Activated naive CD4-positive, alpha-beta T cell treated with anti-CD3 and anti-CD28 coated beads for 36 hours (primary cell): ENCODE measurements at regions not wholly inside any gene's neighbourhood (a gene's known extent, or its start where the extent isn't known, plus 50 kb on each side); places are given as distances from the start of the nearest gene placed in this dataset.
A peak's percentile ranks its signal among the peaks of the same experiment; 100 is the strongest.

Source experiments
- CTCF ChIA-PET: fragments of 350-600 bp; sonication (Branson Sonifier 250); formaldehyde crosslinking; loops from one replicate; lab custom pipeline; 2021; ENCODE audit warnings: antibody characterized with exemption; lab: Charles Lee
- DNase-seq: peaks from one replicate; pipeline ENCODE4 v3.0.0-alpha.2; 2020
- H3K27ac Mint-ChIP-seq: one replicate; pipeline ENCODE4 v1.8.0; 2021; ENCODE audit warnings: mild to moderate bottlenecking, mixed read lengths
- H3K27me3 Mint-ChIP-seq: one replicate; pipeline ENCODE4 v1.8.0; 2021; ENCODE audit warnings: low read depth, mixed read lengths
- H3K36me3 Mint-ChIP-seq: one replicate; pipeline ENCODE4 v1.8.0; 2021; ENCODE audit warnings: low read depth, mixed read lengths
- H3K4me1 Mint-ChIP-seq: one replicate; pipeline ENCODE4 v1.8.0; 2021; ENCODE audit warnings: low read depth, mixed read lengths
- H3K4me3 Mint-ChIP-seq: one replicate; pipeline ENCODE4 v1.8.0; 2021; ENCODE audit warnings: mild to moderate bottlenecking, moderate library complexity, mixed read lengths
- H3K9me3 Mint-ChIP-seq: one replicate; pipeline ENCODE4 v1.8.0; 2021; ENCODE audit warnings: mixed read lengths
- intact Hi-C: fragments of 100-400 bp; cut with micrococcal nuclease; formaldehyde crosslinking; loops from one replicate; pipeline ENCODE4 v1.15.1; 2023

DNA sequence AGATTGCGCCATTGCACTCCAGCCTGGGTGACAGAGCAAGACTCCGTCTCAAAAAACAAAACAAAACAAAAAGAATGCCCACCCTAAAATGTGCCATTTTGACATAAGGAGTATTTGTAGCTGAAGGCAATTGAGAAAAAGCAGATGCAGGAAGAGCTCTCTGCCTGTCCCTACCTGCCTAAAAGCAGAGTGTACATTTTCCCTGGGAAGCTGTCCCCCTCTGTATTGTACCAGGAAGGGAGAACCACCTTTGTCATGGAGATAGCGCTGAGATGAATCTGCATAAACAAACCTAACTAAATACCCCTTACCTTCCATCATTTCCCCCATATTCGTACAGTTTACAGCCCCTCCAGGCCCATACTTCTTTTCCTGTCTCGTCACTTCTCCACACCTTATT, 94.4 kb upstream of the SLC45A1 start:
- H3K27me3 Mint-ChIP-seq, result peaks cover 13% of the 10 kb centered on the region
- H3K4me1 Mint-ChIP-seq, result peaks cover 6% of the 10 kb centered on the region
- peaks cover 3% of the 10 kb centered on the region for H3K9me3 Mint-ChIP-seq
- no peak for DNase-seq
- H3K4me3 Mint-ChIP-seq, result no peak overlapping the region
- intact Hi-C loops, result no loop called here
- CTCF ChIA-PET, result no interaction called here
- H3K27ac Mint-ChIP-seq, result no peak overlapping the region
- no peaks in the 10 kb centered on the region for H3K36me3 Mint-ChIP-seq

DNA sequence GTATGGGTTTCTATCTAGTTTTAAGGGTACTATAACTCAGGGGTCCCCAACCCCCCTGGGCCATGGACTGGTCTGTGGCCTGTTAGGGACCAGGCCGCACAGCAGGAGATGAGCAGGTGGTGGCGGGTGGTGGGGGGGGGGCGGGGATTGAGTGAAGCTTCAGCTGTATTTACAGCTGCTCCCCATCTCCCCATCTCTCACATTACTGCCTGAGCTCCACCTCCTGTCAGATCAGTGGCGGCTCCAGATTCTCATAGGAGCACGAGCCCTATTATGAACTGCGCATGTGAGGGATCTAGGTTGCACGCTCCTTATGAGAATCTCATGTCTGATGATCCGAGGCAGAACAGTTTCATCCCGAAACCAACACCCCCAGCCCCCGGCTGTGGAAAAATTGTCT, 95.1 kb upstream of the SLC45A1 start:
- peaks cover 3% of the 10 kb centered on the region for H3K9me3 Mint-ChIP-seq
- no peak overlapping the region for H3K27ac Mint-ChIP-seq
- DNase-seq, result no peak
- H3K27me3 Mint-ChIP-seq, result peaks cover 19% of the 10 kb centered on the region
- no peaks in the 10 kb centered on the region for H3K36me3 Mint-ChIP-seq
- H3K4me3 Mint-ChIP-seq, result no peak overlapping the region
- peaks cover 6% of the 10 kb centered on the region for H3K4me1 Mint-ChIP-seq
- CTCF ChIA-PET, result interaction anchor here (0.6 kb wide), 1 partner anchor 32 kb away, joined by 3 read pairs; no protein-coding TSS in a partner anchor
- intact Hi-C loops, result no loop called here

- Mint-ChIP-seq H3K27me3 (peaks cover 28% of the 10 kb centered on the region), H3K27ac (no peak overlapping the region), H3K4me1 (peaks cover 8% of the 10 kb centered on the region), H3K36me3 (no peaks in the 10 kb centered on the region), H3K9me3 (no peaks in the 10 kb centered on the region), H3K4me3 (no peak overlapping the region)
- DNase-seq, result no peak
- CTCF ChIA-PET, result interaction anchor here (2.6 kb wide), 1 partner anchor 204 kb away, joined by 6 read pairs; no protein-coding TSS in a partner anchor
- intact Hi-C loops, result loop anchor here (10.0 kb wide), 1 partner anchor 185 kb away; no protein-coding TSS in a partner anchor
Observed at GRCh38 chr1:8219530-8219929, 98.4 kb upstream of the SLC45A1 start.

- Mint-ChIP-seq H3K9me3 (no peaks in the 10 kb centered on the region), H3K4me1 (peaks cover 4% of the 10 kb centered on the region), H3K27me3 (peaks cover 28% of the 10 kb centered on the region), H3K36me3 (no peaks in the 10 kb centered on the region), H3K27ac (no peak overlapping the region), H3K4me3 (no peak overlapping the region)
- CTCF ChIA-PET, result interaction anchor here (0.6 kb wide), 2 partner anchors 8 to 21 kb away, joined by 3 read pairs; no protein-coding TSS in a partner anchor
- DNase-seq, result no peak
- intact Hi-C loops, result loop anchor here (10.0 kb wide), 1 partner anchor 184 kb away; no protein-coding TSS in a partner anchor
Observed at GRCh38 chr1:8218351-8219092, 99.4 kb upstream of the SLC45A1 start.

DNA sequence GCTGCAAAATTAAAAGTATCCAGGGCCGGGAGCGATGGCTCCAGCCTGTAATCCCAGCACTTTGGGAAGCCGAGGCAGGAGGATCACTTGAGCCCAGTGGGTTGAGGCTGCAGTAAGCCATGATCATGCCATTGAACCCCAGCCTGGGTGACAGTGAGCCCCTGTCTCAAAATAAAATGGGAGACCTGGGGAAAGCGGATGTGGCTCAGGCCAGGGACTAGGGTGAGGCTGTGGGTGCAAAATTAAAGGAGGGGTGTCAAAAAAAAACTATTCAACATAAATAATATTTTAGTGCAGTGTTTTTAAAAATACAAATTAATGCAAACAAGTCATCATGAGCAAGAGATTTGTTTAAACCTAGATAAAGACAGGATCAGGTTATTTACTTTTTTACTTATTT, 100.1 kb upstream of the SLC45A1 start:
- no peaks in the 10 kb centered on the region for H3K9me3 Mint-ChIP-seq
- H3K4me1 Mint-ChIP-seq, result peaks cover 4% of the 10 kb centered on the region
- peak overlapping the region; percentile 29 for H3K4me3 Mint-ChIP-seq
- CTCF ChIA-PET, result interaction anchor here (0.6 kb wide), 1 partner anchor 8 kb away, joined by 3 read pairs; no protein-coding TSS in a partner anchor
- intact Hi-C loops, result loop anchor here (10.0 kb wide), 1 partner anchor 183 kb away; no protein-coding TSS in a partner anchor
- peaks cover 32% of the 10 kb centered on the region for H3K27me3 Mint-ChIP-seq
- H3K27ac Mint-ChIP-seq, result no peak overlapping the region
- DNase-seq, result no peak
- no peaks in the 10 kb centered on the region for H3K36me3 Mint-ChIP-seq

DNA sequence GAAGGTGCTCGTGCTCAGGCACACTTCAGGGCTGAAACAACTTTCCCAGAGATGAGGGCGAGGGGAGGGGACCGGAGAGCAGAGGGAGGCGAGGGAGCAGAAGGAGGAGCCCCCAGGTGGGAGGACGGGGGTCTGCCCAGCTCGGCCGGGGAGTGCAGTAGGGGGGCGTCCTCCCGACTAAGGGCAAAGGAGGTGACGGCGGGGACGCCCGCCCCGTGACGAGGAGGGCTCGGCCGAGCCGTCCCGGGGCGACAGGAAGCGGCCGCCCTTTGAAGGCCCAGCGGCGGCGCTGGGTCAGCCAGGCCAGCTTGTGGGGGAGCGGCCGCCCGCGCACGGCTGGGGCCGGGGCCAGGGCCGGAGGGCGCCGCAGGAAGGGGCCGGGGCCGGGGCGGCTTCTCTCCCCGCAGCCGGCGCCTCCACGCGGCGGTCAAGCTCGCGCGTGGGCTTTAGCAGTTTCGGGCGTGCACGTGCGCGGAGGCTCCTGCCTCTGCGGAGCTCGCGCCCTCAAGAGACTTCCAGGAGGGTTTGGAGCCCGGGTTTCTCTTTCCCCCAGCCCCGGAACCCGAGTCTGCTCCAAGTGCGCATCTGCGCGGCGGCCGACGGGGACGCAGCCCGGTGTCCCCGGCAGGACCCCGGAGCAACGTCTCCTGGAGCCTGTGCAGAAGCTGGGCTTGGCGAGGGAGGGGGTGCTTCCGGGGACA, 100.8 kb upstream of the SLC45A1 start:
- CTCF ChIA-PET, result no interaction called here
- Mint-ChIP-seq H3K9me3 (no peaks in the 10 kb centered on the region), H3K27ac (no peak overlapping the region), H3K4me3 (peak overlapping the region; percentile 67), H3K27me3 (peaks cover 36% of the 10 kb centered on the region), H3K36me3 (no peaks in the 10 kb centered on the region), H3K4me1 (peaks cover 9% of the 10 kb centered on the region)
- DNase-seq, result peak; percentile 25
- intact Hi-C loops, result loop anchor here (10.0 kb wide), 1 partner anchor 182 kb away; no protein-coding TSS in a partner anchor

DNA sequence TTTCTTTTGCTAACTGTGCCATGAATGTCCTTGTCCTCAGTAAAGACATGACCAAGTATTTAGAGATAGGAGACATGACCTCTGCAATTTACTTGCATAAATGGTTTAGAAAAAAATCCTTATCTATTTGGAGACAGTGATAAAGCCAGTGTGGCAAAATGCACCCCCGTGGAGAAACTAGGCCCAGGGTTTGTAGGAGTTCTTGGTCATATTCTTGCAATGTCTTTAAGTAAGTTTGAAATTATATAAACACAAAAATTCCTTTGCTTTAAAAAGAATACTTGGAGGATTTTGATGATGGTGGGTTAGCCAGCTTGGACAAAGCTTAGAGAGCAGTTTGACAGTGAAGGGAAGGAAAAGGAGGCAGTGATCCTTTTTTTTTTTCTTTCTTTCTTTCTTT, 101.9 kb upstream of the SLC45A1 start:
- CTCF ChIA-PET, result interaction anchor here (0.7 kb wide), 1 partner anchor 46 kb away, joined by 4 read pairs; no protein-coding TSS in a partner anchor
- H3K27ac Mint-ChIP-seq, result no peak overlapping the region
- no peaks in the 10 kb centered on the region for H3K9me3 Mint-ChIP-seq
- peaks cover 19% of the 10 kb centered on the region for H3K4me1 Mint-ChIP-seq
- intact Hi-C loops, result loop anchor here (10.0 kb wide), 1 partner anchor 181 kb away; no protein-coding TSS in a partner anchor
- peaks cover 44% of the 10 kb centered on the region for H3K27me3 Mint-ChIP-seq
- no peak for DNase-seq
- H3K4me3 Mint-ChIP-seq, result no peak overlapping the region
- H3K36me3 Mint-ChIP-seq, result no peaks in the 10 kb centered on the region

- Mint-ChIP-seq H3K4me1 (peaks cover 19% of the 10 kb centered on the region), H3K9me3 (no peaks in the 10 kb centered on the region), H3K27me3 (peaks cover 45% of the 10 kb centered on the region), H3K4me3 (no peak overlapping the region), H3K36me3 (no peaks in the 10 kb centered on the region), H3K27ac (no peak overlapping the region)
- CTCF ChIA-PET, result no interaction called here
- DNase-seq, result no peak
- intact Hi-C loops, result loop anchor here (10.0 kb wide), 1 partner anchor 180 kb away; no protein-coding TSS in a partner anchor
Observed at GRCh38 chr1:8214501-8215173, 103.3 kb upstream of the SLC45A1 start.

- no peak overlapping the region for H3K4me3 Mint-ChIP-seq
- no peak overlapping the region for H3K27ac Mint-ChIP-seq
- CTCF ChIA-PET, result interaction anchor here (0.5 kb wide), 1 partner anchor 8 kb away, joined by 4 read pairs; no protein-coding TSS in a partner anchor
- intact Hi-C loops, result loop anchor here (10.0 kb wide), 1 partner anchor 179 kb away; no protein-coding TSS in a partner anchor
- no peak for DNase-seq
- no peaks in the 10 kb centered on the region for H3K9me3 Mint-ChIP-seq
- no peaks in the 10 kb centered on the region for H3K36me3 Mint-ChIP-seq
- H3K27me3 Mint-ChIP-seq, result peaks cover 43% of the 10 kb centered on the region
- H3K4me1 Mint-ChIP-seq, result peaks cover 19% of the 10 kb centered on the region
Observed at GRCh38 chr1:8213676-8214075, 104.2 kb upstream of the SLC45A1 start.

DNA sequence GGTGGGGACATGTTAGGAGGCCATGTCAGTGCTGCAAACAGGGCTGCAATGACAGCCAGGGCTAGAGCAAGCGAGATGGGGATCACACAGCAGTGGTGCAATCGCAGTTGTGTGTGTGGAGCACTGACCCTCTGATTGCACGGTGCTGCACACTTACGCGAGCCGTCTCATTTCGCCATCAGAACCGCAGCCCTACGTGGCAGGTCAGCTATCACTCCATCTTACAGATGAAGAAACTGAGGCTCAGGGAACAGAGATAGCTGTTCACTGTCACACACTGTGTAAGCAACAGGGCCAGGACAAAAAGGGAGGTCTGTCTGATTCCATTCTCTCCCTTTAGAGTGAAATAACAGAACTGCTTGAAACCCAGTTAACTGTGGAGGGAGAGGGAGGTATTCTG, 104.8 kb upstream of the SLC45A1 start:
- no peak for DNase-seq
- Mint-ChIP-seq H3K27me3 (peaks cover 37% of the 10 kb centered on the region), H3K9me3 (no peaks in the 10 kb centered on the region), H3K36me3 (no peaks in the 10 kb centered on the region), H3K4me3 (no peak overlapping the region), H3K27ac (no peak overlapping the region), H3K4me1 (peaks cover 19% of the 10 kb centered on the region)
- intact Hi-C loops, result loop anchor here (10.0 kb wide), 1 partner anchor 178 kb away; no protein-coding TSS in a partner anchor
- CTCF ChIA-PET, result interaction anchor here (0.5 kb wide), 1 partner anchor 8 kb away, joined by 4 read pairs; no protein-coding TSS in a partner anchor

DNA sequence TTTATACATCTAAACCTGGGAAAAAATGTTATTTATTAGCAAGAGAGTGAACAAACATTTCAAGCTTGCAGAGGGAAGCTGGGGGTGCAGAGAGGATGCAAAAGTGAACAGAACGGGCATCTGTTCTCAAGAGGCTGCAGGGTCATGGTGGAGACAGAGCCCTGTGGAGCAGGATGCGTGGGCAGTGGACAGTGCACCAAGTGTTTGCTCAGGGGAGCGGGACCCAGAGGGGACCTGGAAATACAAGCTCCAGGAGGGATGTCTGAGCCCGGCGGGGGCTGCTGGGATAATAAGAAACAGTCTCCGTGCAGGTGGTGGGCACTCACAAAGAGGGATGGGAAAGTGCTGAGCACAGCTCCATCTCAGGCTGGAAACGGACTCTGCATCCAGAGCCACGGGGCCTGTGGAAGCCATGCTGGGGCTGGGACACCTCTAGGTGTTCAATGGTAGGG, 105.3 kb upstream of the SLC45A1 start:
- Mint-ChIP-seq H3K27me3 (peaks cover 33% of the 10 kb centered on the region), H3K27ac (no peak overlapping the region), H3K4me3 (no peak overlapping the region), H3K36me3 (no peaks in the 10 kb centered on the region), H3K9me3 (no peaks in the 10 kb centered on the region), H3K4me1 (peaks cover 16% of the 10 kb centered on the region)
- CTCF ChIA-PET, result no interaction called here
- intact Hi-C loops, result loop anchor here (10.0 kb wide), 1 partner anchor 178 kb away; no protein-coding TSS in a partner anchor
- no peak for DNase-seq
